GM23248 (cell line): ENCODE measurements at regions not wholly inside any gene's neighbourhood (a gene's known extent, or its start where the extent isn't known, plus 50 kb on each side); places are given as distances from the start of the nearest gene placed in this dataset.

Experiments used
- DNase-seq: peaks from one replicate; pipeline ENCODE4 v3.0.0-alpha.2; 2015
- H2AFZ ChIP-seq: fragments of 200-600 bp; sonication (generic); 2 replicates; pipeline ENCODE4 v1.6.1; 2016; ENCODE audit warnings: antibody characterized with exemption
- H3F3A ChIP-seq: fragments of 200-600 bp; sonication (generic); 2 replicates; pipeline ENCODE4 v1.6.1; 2016; ENCODE audit warnings: mild to moderate bottlenecking, antibody characterized with exemption, mixed run types; ENCODE audit not compliant: insufficient read depth
- H3K27ac ChIP-seq: fragments of 200-600 bp; sonication (generic); 2 replicates; pipeline ENCODE4 v1.5.1; 2016; ENCODE audit warnings: mild to moderate bottlenecking
- H3K27me3 ChIP-seq: fragments of 200-600 bp; sonication (generic); replicated peaks from 2 replicates; pipeline ENCODE4 v1.6.1; 2016; ENCODE audit warnings: mild to moderate bottlenecking; ENCODE audit not compliant: insufficient read depth
- H3K36me3 ChIP-seq: fragments of 200-600 bp; sonication (generic); 2 replicates; pipeline ENCODE4 v1.6.1; 2016; ENCODE audit warnings: low read depth, mild to moderate bottlenecking
- H3K4me1 ChIP-seq: fragments of 200-600 bp; sonication (generic); 2 replicates; pipeline ENCODE4 v1.6.1; 2016; ENCODE audit warnings: mild to moderate bottlenecking; ENCODE audit not compliant: insufficient read depth
- H3K4me2 ChIP-seq: fragments of 200-600 bp; sonication (generic); one replicate; pipeline ENCODE4 v1.6.1; 2016; ENCODE audit warnings: mild to moderate bottlenecking; ENCODE audit not compliant: unreplicated experiment
- H3K4me3 ChIP-seq: fragments of 200-600 bp; sonication (generic); 2 replicates; pipeline ENCODE4 v1.5.1; 2016; ENCODE audit warnings: mild to moderate bottlenecking
- H3K79me2 ChIP-seq: fragments of 200-600 bp; sonication (generic); 2 replicates; pipeline ENCODE4 v1.6.1; 2016; ENCODE audit warnings: mild to moderate bottlenecking; ENCODE audit not compliant: insufficient read depth
- H3K9ac ChIP-seq: fragments of 200-600 bp; sonication (generic); 2 replicates; pipeline ENCODE4 v1.6.1; 2016; ENCODE audit warnings: mild to moderate bottlenecking
- H3K9me2 ChIP-seq: fragments of 200-600 bp; sonication (generic); 2 replicates; pipeline ENCODE4 v1.6.1; 2016; ENCODE audit warnings: mixed run types, mild to moderate bottlenecking, moderate library complexity; ENCODE audit not compliant: insufficient read depth
- H3K9me3 ChIP-seq: fragments of 200-600 bp; sonication (generic); one replicate; pipeline ENCODE4 v1.6.1; 2017; ENCODE audit warnings: low read depth
- H4K20me1 ChIP-seq: fragments of 200-600 bp; sonication (generic); 2 replicates; pipeline ENCODE4 v1.6.0; 2016; ENCODE audit not compliant: insufficient read depth
- EZH2 ChIP-seq: fragments of 200-600 bp; sonication (generic); IDR thresholded peaks from 2 replicates; pipeline ENCODE4 v1.6.1; 2018; ENCODE audit warnings: antibody characterized with exemption, mild to moderate bottlenecking; ENCODE audit not compliant: insufficient read depth, poor library complexity, severe bottlenecking
- EZH2phosphoT487 ChIP-seq: fragments of 200-600 bp; sonication (generic); IDR thresholded peaks from 2 replicates; pipeline ENCODE4 v1.6.1; 2018; ENCODE audit warnings: antibody characterized with exemption, moderate library complexity, mild to moderate bottlenecking, low read depth; ENCODE audit not compliant: insufficient read depth
- WGBS, 2 experiments: methylation state at CpG; one replicate each; pipeline ENCODE4 v1.1.6; 2015 to 2017; ENCODE audit warnings: low lambda C conversion rate in 2 of 2, low coverage in 1 of 2; ENCODE audit errors: missing lambda C conversion rate in 2 of 2; 5-methylcytosine and 5-hydroxymethylcytosine counted together
- in situ Hi-C: fragments of 300-500 bp; cut with MboI; formaldehyde crosslinking; loops from 2 replicates; pipeline ENCODE4 v1.15.0; 2020

- in situ Hi-C loops: no loop called here
- Histone ChIP-seq H3K9me3 (no peaks in the 10 kb centered on the region), H3K79me2 (no peaks in the 10 kb centered on the region), H3K9ac (no peak overlapping the region), H3F3A (no peaks in the 10 kb centered on the region), H3K36me3 (no peaks in the 10 kb centered on the region), H2AFZ (no peak overlapping the region), H3K27me3 (no peaks in the 10 kb centered on the region), H3K27ac (no peak overlapping the region), H3K4me1 (no peaks in the 10 kb centered on the region), H3K4me3 (no peak overlapping the region), H3K4me2 (no peak overlapping the region), H3K9me2 (no peaks in the 10 kb centered on the region), H4K20me1 (no peaks in the 10 kb centered on the region)
- no peak for DNase-seq
- WGBS, 2 experiments: 28 to 33% methylated on average over 22 of the region's 22 CpGs
- TF ChIP-seq EZH2 (no peak), EZH2phosphoT487 (no peak)
Measured at GRCh38 chr16:48905632-48906505, 295.9 kb upstream of the N4BP1 start.

GRCh38 chr16:48904333-48904732 lies 294.4 kb upstream of the N4BP1 start:
- no peaks in the 10 kb centered on the region for H4K20me1 ChIP-seq
- no peak for TF ChIP-seq EZH2
- TF ChIP-seq EZH2phosphoT487: no peak
- H3F3A ChIP-seq: no peaks in the 10 kb centered on the region
- 10 to 13% methylated on average over 5 of the region's 5 CpGs for WGBS, 2 experiments
- in situ Hi-C loops: no loop called here
- H3K4me1 ChIP-seq: no peaks in the 10 kb centered on the region
- no peaks in the 10 kb centered on the region for H3K27me3 ChIP-seq
- H3K79me2 ChIP-seq: no peaks in the 10 kb centered on the region
- no peaks in the 10 kb centered on the region for H3K36me3 ChIP-seq
- H3K27ac ChIP-seq: no peak overlapping the region
- H3K4me2 ChIP-seq: no peak overlapping the region
- no peak overlapping the region for H2AFZ ChIP-seq
- H3K4me3 ChIP-seq: no peak overlapping the region
- H3K9me2 ChIP-seq: no peaks in the 10 kb centered on the region
- H3K9ac ChIP-seq: no peak overlapping the region
- H3K9me3 ChIP-seq: no peaks in the 10 kb centered on the region
- DNase-seq: no peak

- no peaks in the 10 kb centered on the region for H3F3A ChIP-seq
- in situ Hi-C loops: no loop called here
- no peak overlapping the region for H3K4me3 ChIP-seq
- H2AFZ ChIP-seq: no peak overlapping the region
- TF ChIP-seq EZH2 (no peak), EZH2phosphoT487 (no peak)
- H4K20me1 ChIP-seq: no peaks in the 10 kb centered on the region
- no peaks in the 10 kb centered on the region for H3K9me3 ChIP-seq
- no peaks in the 10 kb centered on the region for H3K36me3 ChIP-seq
- H3K27ac ChIP-seq: no peak overlapping the region
- no peak overlapping the region for H3K9ac ChIP-seq
- 10 to 11% methylated on average over 6 to 7 of the region's 7 CpGs for WGBS, 2 experiments
- no peaks in the 10 kb centered on the region for H3K4me1 ChIP-seq
- H3K4me2 ChIP-seq: no peak overlapping the region
- H3K79me2 ChIP-seq: no peaks in the 10 kb centered on the region
- no peaks in the 10 kb centered on the region for H3K27me3 ChIP-seq
- no peak for DNase-seq
- H3K9me2 ChIP-seq: no peaks in the 10 kb centered on the region
Measured at GRCh38 chr16:48903039-48903438, 293.1 kb upstream of the N4BP1 start.

GRCh38 chr16:48901712-48902374 lies 291.9 kb upstream of the N4BP1 start:
- Histone ChIP-seq H3K9me3 (no peaks in the 10 kb centered on the region), H3K9me2 (no peaks in the 10 kb centered on the region), H2AFZ (no peak overlapping the region), H4K20me1 (no peaks in the 10 kb centered on the region), H3K27ac (no peak overlapping the region), H3K4me1 (no peaks in the 10 kb centered on the region), H3K4me2 (no peak overlapping the region), H3K79me2 (no peaks in the 10 kb centered on the region), H3K9ac (no peak overlapping the region), H3F3A (no peaks in the 10 kb centered on the region), H3K4me3 (no peak overlapping the region), H3K27me3 (no peaks in the 10 kb centered on the region), H3K36me3 (no peaks in the 10 kb centered on the region)
- WGBS, 2 experiments: 14 to 17% methylated on average over 9 of the region's 9 CpGs
- no peak for DNase-seq
- no peak for TF ChIP-seq EZH2phosphoT487
- no peak for TF ChIP-seq EZH2
- in situ Hi-C loops: no loop called here
